Prostate gland (tissue), 2 donors: ENCODE measurements at regions not wholly inside any gene's neighbourhood (a gene's known extent, or its start where the extent isn't known, plus 50 kb on each side); places are given as distances from the start of the nearest gene placed in this dataset.

ENCODE experiments used
- POLR2A ChIP-seq: fragments of 450-650 bp; IDR thresholded peaks from one replicate; pipeline ENCODE4 v1.6.1; 2016; ENCODE audit warnings: antibody characterized with exemption, mild to moderate bottlenecking
- POLR2AphosphoS5 ChIP-seq: sonication (generic); formaldehyde crosslinking; IDR thresholded peaks from one replicate; pipeline ENCODE4 v1.6.1; 2017; ENCODE audit warnings: antibody characterized with exemption
- TF ChIP-seq, protein P1 (sequence below), 4 experiments: fragments of 200-600 bp in 2 of 4; fragments of 450-650 bp in 2 of 4; sonication (generic) in 2 of 4; IDR thresholded peaks; 1 replicate in 3 of 4; 2 replicates in 1 of 4; pipeline ENCODE4 v1.5.1; 2016 to 2019; ENCODE audit warnings: antibody characterized with exemption in 4 of 4, mild to moderate bottlenecking in 2 of 4, moderate library complexity in 2 of 4

- TF ChIP-seq, protein P1, sequence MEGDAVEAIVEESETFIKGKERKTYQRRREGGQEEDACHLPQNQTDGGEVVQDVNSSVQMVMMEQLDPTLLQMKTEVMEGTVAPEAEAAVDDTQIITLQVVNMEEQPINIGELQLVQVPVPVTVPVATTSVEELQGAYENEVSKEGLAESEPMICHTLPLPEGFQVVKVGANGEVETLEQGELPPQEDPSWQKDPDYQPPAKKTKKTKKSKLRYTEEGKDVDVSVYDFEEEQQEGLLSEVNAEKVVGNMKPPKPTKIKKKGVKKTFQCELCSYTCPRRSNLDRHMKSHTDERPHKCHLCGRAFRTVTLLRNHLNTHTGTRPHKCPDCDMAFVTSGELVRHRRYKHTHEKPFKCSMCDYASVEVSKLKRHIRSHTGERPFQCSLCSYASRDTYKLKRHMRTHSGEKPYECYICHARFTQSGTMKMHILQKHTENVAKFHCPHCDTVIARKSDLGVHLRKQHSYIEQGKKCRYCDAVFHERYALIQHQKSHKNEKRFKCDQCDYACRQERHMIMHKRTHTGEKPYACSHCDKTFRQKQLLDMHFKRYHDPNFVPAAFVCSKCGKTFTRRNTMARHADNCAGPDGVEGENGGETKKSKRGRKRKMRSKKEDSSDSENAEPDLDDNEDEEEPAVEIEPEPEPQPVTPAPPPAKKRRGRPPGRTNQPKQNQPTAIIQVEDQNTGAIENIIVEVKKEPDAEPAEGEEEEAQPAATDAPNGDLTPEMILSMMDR (IDR thresholded peaks at IDR 0.05) = no peak
- TF ChIP-seq POLR2A (no peak), POLR2AphosphoS5 (no peak)
Measured at GRCh38 chr21:28832715-28833061, 160.0 kb downstream of the LTN1 start.
